Mesothelial cell of epicardium (in vitro differentiated cells): ENCODE measurements at regions not wholly inside any gene's neighbourhood (a gene's known extent, or its start where the extent isn't known, plus 50 kb on each side); places are given as distances from the start of the nearest gene placed in this dataset.

Experiments used
- DNase-seq, 2 experiments: peaks; one replicate each; pipeline ENCODE4 v3.0.0; 2021; ENCODE audit warnings: low spot score in 2 of 2; ENCODE audit not compliant: unreplicated experiment in 2 of 2
- H3K27ac Mint-ChIP-seq: 2 replicates; pipeline ENCODE4 v1.8.0; 2021; ENCODE audit warnings: mixed read lengths
- H3K27me3 Mint-ChIP-seq: 2 replicates; pipeline ENCODE4 v1.8.0; 2021; ENCODE audit warnings: low read depth, mixed read lengths
- H3K36me3 Mint-ChIP-seq: 2 replicates; pipeline ENCODE4 v1.8.0; 2021; ENCODE audit warnings: mixed read lengths
- H3K4me1 Mint-ChIP-seq: 2 replicates; pipeline ENCODE4 v1.8.0; 2021; ENCODE audit warnings: mixed read lengths
- H3K4me3 Mint-ChIP-seq: 2 replicates; pipeline ENCODE4 v1.8.0; 2021; ENCODE audit warnings: mild to moderate bottlenecking, moderate library complexity, mixed read lengths
- H3K9me3 Mint-ChIP-seq: 2 replicates; pipeline ENCODE4 v1.8.0; 2021; ENCODE audit warnings: mixed read lengths
- TF ChIP-seq, protein P1 (sequence below): fragments of 200-600 bp; sonication (generic); IDR thresholded peaks from one replicate; pipeline ENCODE4 v1.5.0; 2021; ENCODE audit warnings: antibody characterized with exemption; ENCODE audit not compliant: unreplicated experiment

DNA sequence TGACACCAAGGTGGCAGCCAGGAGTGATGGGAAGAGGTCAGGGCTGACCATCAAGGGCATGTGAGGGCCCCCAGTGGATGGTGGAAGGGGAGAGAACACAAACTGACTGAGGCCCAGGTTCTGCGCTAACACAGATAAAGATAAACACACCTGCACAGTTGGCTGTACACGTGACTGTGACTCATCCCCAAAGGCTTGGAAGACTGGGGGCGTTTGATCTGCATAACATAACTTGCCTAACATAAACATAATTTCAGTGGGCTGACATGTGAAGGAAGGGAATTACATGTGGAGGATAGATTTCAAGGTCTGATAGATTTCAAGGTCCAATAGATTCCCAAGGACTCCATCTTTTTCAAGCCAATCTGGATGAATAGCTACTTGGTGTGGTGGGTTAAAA is 100.9 kb upstream of the TNRC6C start:
- H3K27ac Mint-ChIP-seq, result no peak overlapping the region
- H3K4me1 Mint-ChIP-seq, result no peaks in the 10 kb centered on the region
- no peak overlapping the region for H3K4me3 Mint-ChIP-seq
- H3K27me3 Mint-ChIP-seq, result peaks cover 34% of the 10 kb centered on the region
- TF ChIP-seq, protein P1, sequence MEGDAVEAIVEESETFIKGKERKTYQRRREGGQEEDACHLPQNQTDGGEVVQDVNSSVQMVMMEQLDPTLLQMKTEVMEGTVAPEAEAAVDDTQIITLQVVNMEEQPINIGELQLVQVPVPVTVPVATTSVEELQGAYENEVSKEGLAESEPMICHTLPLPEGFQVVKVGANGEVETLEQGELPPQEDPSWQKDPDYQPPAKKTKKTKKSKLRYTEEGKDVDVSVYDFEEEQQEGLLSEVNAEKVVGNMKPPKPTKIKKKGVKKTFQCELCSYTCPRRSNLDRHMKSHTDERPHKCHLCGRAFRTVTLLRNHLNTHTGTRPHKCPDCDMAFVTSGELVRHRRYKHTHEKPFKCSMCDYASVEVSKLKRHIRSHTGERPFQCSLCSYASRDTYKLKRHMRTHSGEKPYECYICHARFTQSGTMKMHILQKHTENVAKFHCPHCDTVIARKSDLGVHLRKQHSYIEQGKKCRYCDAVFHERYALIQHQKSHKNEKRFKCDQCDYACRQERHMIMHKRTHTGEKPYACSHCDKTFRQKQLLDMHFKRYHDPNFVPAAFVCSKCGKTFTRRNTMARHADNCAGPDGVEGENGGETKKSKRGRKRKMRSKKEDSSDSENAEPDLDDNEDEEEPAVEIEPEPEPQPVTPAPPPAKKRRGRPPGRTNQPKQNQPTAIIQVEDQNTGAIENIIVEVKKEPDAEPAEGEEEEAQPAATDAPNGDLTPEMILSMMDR, result no peak
- no peaks in the 10 kb centered on the region for H3K9me3 Mint-ChIP-seq
- H3K36me3 Mint-ChIP-seq, result no peaks in the 10 kb centered on the region
- no peak for DNase-seq

GRCh38 chr17:77858291-77859034 is 100.0 kb upstream of the TNRC6C start:
- H3K27me3 Mint-ChIP-seq, result peaks cover 34% of the 10 kb centered on the region
- H3K4me3 Mint-ChIP-seq, result no peak overlapping the region
- H3K4me1 Mint-ChIP-seq, result no peaks in the 10 kb centered on the region
- H3K27ac Mint-ChIP-seq, result no peak overlapping the region
- H3K36me3 Mint-ChIP-seq, result no peaks in the 10 kb centered on the region
- TF ChIP-seq, protein P1, result no peak
- no peaks in the 10 kb centered on the region for H3K9me3 Mint-ChIP-seq
- no peak for DNase-seq

DNA sequence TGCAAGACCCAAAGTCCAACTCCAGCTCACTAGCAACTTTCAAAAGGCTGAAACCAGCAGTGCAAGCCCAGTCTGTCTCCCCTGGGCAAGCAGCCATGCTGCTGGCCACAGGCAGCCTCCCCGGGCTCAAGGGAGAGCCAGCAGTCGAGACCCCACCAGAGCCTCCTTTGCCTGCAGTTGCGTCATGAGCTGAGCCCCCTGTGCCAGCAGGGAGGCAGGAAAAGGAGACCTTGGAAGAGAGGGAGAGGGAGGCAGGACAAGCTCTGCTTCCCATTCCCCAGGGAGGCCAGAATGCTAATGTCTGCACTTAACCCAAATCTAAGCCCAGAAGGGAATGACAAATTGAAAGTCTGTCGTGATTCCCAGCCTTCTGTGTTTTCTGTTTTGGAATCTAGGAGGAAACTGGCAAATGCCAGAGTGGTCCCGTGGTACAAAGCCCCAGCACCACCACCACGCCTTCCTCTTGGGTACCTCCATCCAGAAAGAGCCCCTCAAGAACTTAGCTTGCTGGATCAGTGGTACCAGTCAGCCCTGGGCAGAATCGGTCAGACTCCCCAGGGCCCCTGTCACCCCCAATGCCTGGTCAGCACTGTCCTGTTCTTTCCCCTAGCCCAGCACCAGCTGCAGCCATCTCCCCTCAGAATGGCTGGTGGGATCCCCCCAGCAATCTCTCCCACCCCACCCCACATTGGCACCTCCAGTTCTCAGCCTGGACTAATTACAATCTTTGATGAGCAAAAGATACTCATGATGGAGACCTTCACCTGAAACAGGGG is 99.3 kb upstream of the TNRC6C start:
- Mint-ChIP-seq H3K4me1 (no peaks in the 10 kb centered on the region), H3K9me3 (no peaks in the 10 kb centered on the region), H3K27ac (no peak overlapping the region), H3K4me3 (no peak overlapping the region), H3K27me3 (peaks cover 34% of the 10 kb centered on the region), H3K36me3 (no peaks in the 10 kb centered on the region)
- TF ChIP-seq, protein P1, result no peak
- DNase-seq, result no peak

- TF ChIP-seq, protein P1, result no peak
- no peaks in the 10 kb centered on the region for H3K36me3 Mint-ChIP-seq
- H3K9me3 Mint-ChIP-seq, result no peaks in the 10 kb centered on the region
- no peak for DNase-seq
- no peak overlapping the region for H3K27ac Mint-ChIP-seq
- H3K4me3 Mint-ChIP-seq, result no peak overlapping the region
- peaks cover 6% of the 10 kb centered on the region for H3K4me1 Mint-ChIP-seq
- H3K27me3 Mint-ChIP-seq, result peaks cover 34% of the 10 kb centered on the region
Measured at GRCh38 chr17:77861133-77861695, 97.3 kb upstream of the TNRC6C start.

GRCh38 chr17:77861981-77862645 is 96.4 kb upstream of the TNRC6C start:
- DNase-seq, result no peak
- Mint-ChIP-seq H3K4me3 (no peak overlapping the region), H3K27me3 (peaks cover 34% of the 10 kb centered on the region), H3K9me3 (no peaks in the 10 kb centered on the region), H3K4me1 (peaks cover 6% of the 10 kb centered on the region), H3K27ac (no peak overlapping the region), H3K36me3 (no peaks in the 10 kb centered on the region)
- TF ChIP-seq, protein P1, result no peak
